Astrocyte (in vitro differentiated cells and primary cell): ENCODE measurements at regions not wholly inside any gene's neighbourhood (a gene's known extent, or its start where the extent isn't known, plus 50 kb on each side); places are given as distances from the start of the nearest gene placed in this dataset.

Experiments
- CTCF ChIP-seq: IDR thresholded peaks from 2 replicates; pipeline ENCODE4 v1.5.1; 2011; ENCODE audit warnings: low read depth, mild to moderate bottlenecking, inconsistent platforms, low read length, moderate library complexity; ENCODE audit not compliant: insufficient read depth
- EZH2 ChIP-seq: IDR thresholded peaks from 2 replicates; pipeline ENCODE4 v1.6.1; 2012; ENCODE audit warnings: mild to moderate bottlenecking, low read length, inconsistent platforms; ENCODE audit not compliant: insufficient read depth

GRCh38 chr13:31468114-31468902, 268.5 kb downstream of the B3GLCT start:
- TF ChIP-seq CTCF (no peak), EZH2 (no peak)
